GM06990 (cell line): ENCODE measurements at regions not wholly inside any gene's neighbourhood (a gene's known extent, or its start where the extent isn't known, plus 50 kb on each side); places are given as distances from the start of the nearest gene placed in this dataset.

Experiments
- DNase-seq: peaks from one replicate; pipeline ENCODE4 v3.0.0-alpha.2; 2011; ENCODE audit not compliant: insufficient read length; ENCODE audit errors: extremely low read depth
- H3K27me3 ChIP-seq: replicated peaks from 2 replicates; pipeline ENCODE4 v1.6.0; 2011; ENCODE audit warnings: low read length; ENCODE audit not compliant: control insufficient read depth, insufficient read depth
- H3K36me3 ChIP-seq: 2 replicates; pipeline ENCODE4 v1.5.1; 2011; ENCODE audit warnings: low read length; ENCODE audit not compliant: control insufficient read depth, insufficient read depth
- H3K4me3 ChIP-seq: replicated peaks from 2 replicates; pipeline ENCODE4 v1.5.1; 2011; ENCODE audit warnings: low read depth, mild to moderate bottlenecking, control low read depth, low read length
- CTCF ChIP-seq: IDR thresholded peaks from 2 replicates; pipeline ENCODE4 v1.5.1; 2011; ENCODE audit warnings: low read length, control low read depth, mild to moderate bottlenecking, inconsistent platforms; ENCODE audit not compliant: insufficient read depth, poor library complexity, severe bottlenecking

- no peaks in the 10 kb centered on the region for H3K27me3 ChIP-seq
- no peak for TF ChIP-seq CTCF
- no peaks in the 10 kb centered on the region for H3K36me3 ChIP-seq
- H3K4me3 ChIP-seq, result no peak overlapping the region
- DNase-seq, result no peak
Observed at GRCh38 chr1:220341126-220341525, 68.9 kb upstream of the RAB3GAP2 start.

GRCh38 chr1:220339581-220339980, 67.3 kb upstream of the RAB3GAP2 start:
- no peak overlapping the region for H3K4me3 ChIP-seq
- TF ChIP-seq CTCF, result no peak
- no peaks in the 10 kb centered on the region for H3K27me3 ChIP-seq
- H3K36me3 ChIP-seq, result no peaks in the 10 kb centered on the region
- no peak for DNase-seq

GRCh38 chr1:220338759-220339158, 66.5 kb upstream of the RAB3GAP2 start:
- no peak for TF ChIP-seq CTCF
- no peak for DNase-seq
- H3K27me3 ChIP-seq, result no peaks in the 10 kb centered on the region
- no peak overlapping the region for H3K4me3 ChIP-seq
- H3K36me3 ChIP-seq, result no peaks in the 10 kb centered on the region

GRCh38 chr1:220336391-220337031, 64.3 kb upstream of the RAB3GAP2 start:
- Histone ChIP-seq H3K4me3 (no peak overlapping the region), H3K36me3 (no peaks in the 10 kb centered on the region), H3K27me3 (no peaks in the 10 kb centered on the region)
- TF ChIP-seq CTCF, result no peak
- no peak for DNase-seq

- DNase-seq, result no peak
- Histone ChIP-seq H3K27me3 (no peaks in the 10 kb centered on the region), H3K36me3 (no peaks in the 10 kb centered on the region), H3K4me3 (no peak overlapping the region)
- no peak for TF ChIP-seq CTCF
Observed at GRCh38 chr1:220335668-220336067, 63.4 kb upstream of the RAB3GAP2 start.

GRCh38 chr1:220331318-220331717, 59.1 kb upstream of the RAB3GAP2 start:
- DNase-seq, result no peak
- no peak overlapping the region for H3K4me3 ChIP-seq
- no peak for TF ChIP-seq CTCF
- no peaks in the 10 kb centered on the region for H3K27me3 ChIP-seq
- H3K36me3 ChIP-seq, result no peaks in the 10 kb centered on the region
